Hepatocyte (in vitro differentiated cells): ENCODE measurements at regions not wholly inside any gene's neighbourhood (a gene's known extent, or its start where the extent isn't known, plus 50 kb on each side); places are given as distances from the start of the nearest gene placed in this dataset.

Experiments used
- CTCF ChIP-seq: fragments of 200-600 bp; sonication (generic); IDR thresholded peaks from 2 replicates; pipeline ENCODE4 v1.5.1; 2016; ENCODE audit warnings: antibody characterized with exemption, mild to moderate bottlenecking; ENCODE audit not compliant: poor library complexity
- EZH2 ChIP-seq: fragments of 200-600 bp; sonication (generic); IDR thresholded peaks from 2 replicates; pipeline ENCODE4 v1.6.1; 2016; ENCODE audit warnings: antibody characterized with exemption, mild to moderate bottlenecking, borderline replicate concordance
- EZH2phosphoT487 ChIP-seq: fragments of 200-600 bp; sonication (generic); IDR thresholded peaks from one replicate; pipeline ENCODE4 v1.6.1; 2018; ENCODE audit warnings: antibody characterized with exemption, mild to moderate bottlenecking, low read depth, moderate library complexity; ENCODE audit not compliant: unreplicated experiment, severe bottlenecking

- TF ChIP-seq CTCF (no peak), EZH2 (no peak), EZH2phosphoT487 (no peak)
Measured at GRCh38 chr12:75921622-75922289, 109.8 kb downstream of the PHLDA1 start.
